OCI-LY7 (cell line): ENCODE measurements at regions not wholly inside any gene's neighbourhood (a gene's known extent, or its start where the extent isn't known, plus 50 kb on each side); places are given as distances from the start of the nearest gene placed in this dataset.

Experiments
- CTCF ChIP-seq: fragments of 200-600 bp; sonication (generic); conservative IDR thresholded peaks from 2 replicates; pipeline ENCODE4 v1.5.1; 2014; ENCODE audit warnings: mild to moderate bottlenecking, antibody characterized with exemption, low read length, moderate library complexity, mixed read lengths
- EZH2phosphoT487 ChIP-seq: fragments of 200-600 bp; sonication (generic); IDR thresholded peaks from 2 replicates; pipeline ENCODE4 v1.6.1; 2018; ENCODE audit warnings: low read depth, borderline replicate concordance, mild to moderate bottlenecking, mixed run types, antibody characterized with exemption, low read length, moderate library complexity, mixed read lengths

GRCh38 chr15:54816401-54816800 lies 380.3 kb downstream of the RSL24D1 start:
- no peak for TF ChIP-seq CTCF
- no peak for TF ChIP-seq EZH2phosphoT487
